ENCODE measurements at regions not wholly inside any gene's neighbourhood (a gene's known extent, or its start where the extent isn't known, plus 50 kb on each side); places are given as distances from the start of the nearest gene placed in this dataset.

GRCh38 chr13:104854698-104855097 lies 1680.8 kb downstream of the EFNB2 start:
- TF ChIP-seq CTCF (IDR thresholded peaks at IDR 0.05 in 2 of 3, conservative IDR thresholded peaks at IDR 0.05 in 1 of 3; ENCODE audit: borderline replicate concordance in 1 of 3, insufficient read depth in 1 of 3, low read depth in 2 of 3, low read length in 2 of 3): no peak
- TF ChIP-seq EZH2phosphoT487 (IDR thresholded peaks at IDR 0.05; ENCODE audit: borderline replicate concordance): no peak
- TF ChIP-seq MAX (IDR thresholded peaks at IDR 0.05): no peak
- TF ChIP-seq EGR1 (IDR thresholded peaks at IDR 0.05; ENCODE audit: low read depth): no peak
- no peak for TF ChIP-seq TCF7L2 (IDR thresholded peaks at IDR 0.05; ENCODE audit: borderline replicate concordance, extremely low read depth, insufficient read depth, insufficient read length)
- TF ChIP-seq POLR2A (IDR thresholded peaks at IDR 0.05; ENCODE audit: borderline replicate concordance, extremely low read depth, insufficient read depth, insufficient read length): no peak
- no peak for TF ChIP-seq SP1 (IDR thresholded peaks at IDR 0.05; ENCODE audit: low read depth)
- TF ChIP-seq POLR2AphosphoS5 (IDR thresholded peaks at IDR 0.05; ENCODE audit: low read depth, low read length): no peak
- TF ChIP-seq ZBTB33 (IDR thresholded peaks at IDR 0.05; ENCODE audit: extremely low read depth, insufficient replicate concordance, low read length): no peak
- no peak for TF ChIP-seq CBX3 (IDR thresholded peaks at IDR 0.05; ENCODE audit: low read depth)
- TF ChIP-seq EZH2 (IDR thresholded peaks at IDR 0.05): no peak

Data from HCT116 (cell line).